OCI-LY7 (cell line): ENCODE measurements at regions not wholly inside any gene's neighbourhood (a gene's known extent, or its start where the extent isn't known, plus 50 kb on each side); places are given as distances from the start of the nearest gene placed in this dataset.

Source experiments
- BruUV-seq: library from RNA; stranded (reverse); fragments of 400-500 nt; replicated peaks from 2 replicates; lab custom pipeline; 2021; lab: Mats Ljungman, UMichigan
- CTCF ChIA-PET: fragments of 300-600 bp; sonication (Branson Sonifier 250); formaldehyde crosslinking; loops from one replicate; lab custom pipeline; 2022; ENCODE audit warnings: antibody characterized with exemption; ENCODE audit not compliant: unreplicated experiment; lab: Charles Lee
- POLR2A ChIA-PET: fragments of 300-600 bp; sonication (Branson Sonifier 250); formaldehyde crosslinking; loops from one replicate; lab custom pipeline; 2022; ENCODE audit warnings: antibody characterized with exemption; lab: Charles Lee
- DNase-seq: peaks from one replicate; pipeline ENCODE4 v3.0.0-alpha.2; 2015; ENCODE audit warnings: low spot score
- H2AFZ ChIP-seq: fragments of 200-600 bp; sonication (generic), shearing (Covaris generic); 2 replicates; pipeline ENCODE4 v1.6.1; 2014; ENCODE audit warnings: mild to moderate bottlenecking, antibody characterized with exemption, low read length, moderate library complexity
- H3K27ac ChIP-seq: fragments of 200-600 bp; sonication (generic); 2 replicates; pipeline ENCODE4 v1.5.1; 2014; ENCODE audit warnings: mixed run types, low read depth, mild to moderate bottlenecking, moderate library complexity, low read length, inconsistent platforms; ENCODE audit not compliant: poor library complexity, severe bottlenecking
- H3K36me3 ChIP-seq: fragments of 200-600 bp; sonication (generic); 2 replicates; pipeline ENCODE4 v1.6.1; 2014; ENCODE audit warnings: mild to moderate bottlenecking, antibody characterized with exemption, low read length, moderate library complexity, mixed read lengths; ENCODE audit not compliant: insufficient read depth
- H3K4me1 ChIP-seq: fragments of 200-600 bp; sonication (generic); 2 replicates; pipeline ENCODE4 v1.5.1; 2014; ENCODE audit warnings: mild to moderate bottlenecking, low read length; ENCODE audit not compliant: insufficient read depth, poor library complexity, severe bottlenecking
- H3K4me2 ChIP-seq: fragments of 200-600 bp; sonication (generic); 2 replicates; pipeline ENCODE4 v1.6.1; 2014; ENCODE audit warnings: mild to moderate bottlenecking, low read length
- H3K4me3 ChIP-seq: fragments of 200-600 bp; sonication (generic); 2 replicates; pipeline ENCODE4 v1.5.1; 2014; ENCODE audit warnings: mild to moderate bottlenecking, low read depth, low read length; ENCODE audit not compliant: poor library complexity, severe bottlenecking
- H3K79me2 ChIP-seq: fragments of 200-600 bp; sonication (generic); 2 replicates; pipeline ENCODE4 v1.6.1; 2016; ENCODE audit warnings: low read depth, mild to moderate bottlenecking, low read length, moderate library complexity, mixed read lengths; ENCODE audit not compliant: insufficient read depth
- H3K9me2 ChIP-seq: fragments of 200-600 bp; sonication (generic); 2 replicates; pipeline ENCODE4 v1.6.1; 2016; ENCODE audit warnings: mild to moderate bottlenecking, low read length, mixed read lengths; ENCODE audit not compliant: insufficient read depth
- H3K9me3 ChIP-seq: fragments of 200-600 bp; sonication (generic); 2 replicates; pipeline ENCODE4 v1.6.1; 2014; ENCODE audit warnings: mild to moderate bottlenecking, mixed run types, low read length, mixed read lengths
- H4K20me1 ChIP-seq: fragments of 200-600 bp; sonication (generic); 2 replicates; pipeline ENCODE4 v1.6.1; 2014; ENCODE audit warnings: mild to moderate bottlenecking, antibody characterized with exemption, low read length, moderate library complexity, mixed read lengths; ENCODE audit not compliant: insufficient read depth
- CTCF ChIP-seq: fragments of 200-600 bp; sonication (generic); conservative IDR thresholded peaks from 2 replicates; pipeline ENCODE4 v1.5.1; 2014; ENCODE audit warnings: mild to moderate bottlenecking, antibody characterized with exemption, low read length, moderate library complexity, mixed read lengths
- EZH2phosphoT487 ChIP-seq: fragments of 200-600 bp; sonication (generic); IDR thresholded peaks from 2 replicates; pipeline ENCODE4 v1.6.1; 2018; ENCODE audit warnings: low read depth, borderline replicate concordance, mild to moderate bottlenecking, mixed run types, antibody characterized with exemption, low read length, moderate library complexity, mixed read lengths
- intact Hi-C: fragments of 100-400 bp; cut with micrococcal nuclease; formaldehyde crosslinking; loops from one replicate; pipeline ENCODE4 v1.10.0; 2022; ENCODE audit not compliant: unreplicated experiment

GRCh38 chr15:68482246-68482645 is 50.3 kb upstream of the ITGA11 start:
- no TSS peak for BruUV-seq

DNA sequence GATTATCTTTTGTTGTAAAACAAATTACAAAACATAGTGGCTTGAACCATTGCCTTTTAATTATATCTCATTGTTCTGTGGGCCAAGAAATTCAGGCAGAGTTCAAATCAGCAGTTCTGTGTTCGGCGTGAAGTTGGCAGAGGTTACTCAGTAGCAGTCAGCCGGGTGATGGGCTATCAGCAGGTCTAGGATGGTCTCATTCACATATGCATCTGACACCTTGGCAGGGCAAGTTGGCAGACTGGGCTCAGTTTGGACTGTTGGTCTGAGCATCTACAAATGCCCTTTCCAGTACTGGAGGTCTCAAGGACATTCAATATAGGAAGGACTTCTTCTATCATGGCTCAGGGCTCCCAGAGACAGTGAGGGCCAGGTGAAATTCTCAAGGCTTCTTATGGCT is 51.2 kb upstream of the ITGA11 start:
- no peaks in the 10 kb centered on the region for H3K36me3 ChIP-seq
- POLR2A ChIA-PET: interaction anchor here (0.7 kb wide), 2 partner anchors 53 to 138 kb away, joined by 3 read pairs; no protein-coding TSS in a partner anchor
- no peak overlapping the region for H3K27ac ChIP-seq
- no peak overlapping the region for H3K4me3 ChIP-seq
- CTCF ChIA-PET: no interaction called here
- no TSS peak for BruUV-seq
- H4K20me1 ChIP-seq: no peaks in the 10 kb centered on the region
- H2AFZ ChIP-seq: no peak overlapping the region
- no peak for DNase-seq
- H3K9me3 ChIP-seq: no peaks in the 10 kb centered on the region
- no peak overlapping the region for H3K4me2 ChIP-seq
- no peaks in the 10 kb centered on the region for H3K9me2 ChIP-seq
- intact Hi-C loops: no loop called here
- no peaks in the 10 kb centered on the region for H3K79me2 ChIP-seq
- TF ChIP-seq EZH2phosphoT487: no peak
- TF ChIP-seq CTCF: no peak
- no peaks in the 10 kb centered on the region for H3K4me1 ChIP-seq

More at GRCh38 chr15:68482246-68482645, 50.3 kb upstream of the ITGA11 start:
- Histone ChIP-seq H3K27ac (no peak overlapping the region), H3K4me1 (no peaks in the 10 kb centered on the region), H3K9me2 (no peaks in the 10 kb centered on the region), H3K4me3 (no peak overlapping the region), H3K9me3 (no peaks in the 10 kb centered on the region), H3K79me2 (no peaks in the 10 kb centered on the region), H3K4me2 (no peak overlapping the region), H4K20me1 (no peaks in the 10 kb centered on the region), H2AFZ (no peak overlapping the region), H3K36me3 (no peaks in the 10 kb centered on the region)
- DNase-seq: no peak
- POLR2A ChIA-PET: interaction anchor here (0.7 kb wide), 1 partner anchor 137 kb away, joined by 3 read pairs; no protein-coding TSS in a partner anchor
- TF ChIP-seq CTCF: no peak
- TF ChIP-seq EZH2phosphoT487: no peak
- CTCF ChIA-PET: no interaction called here
- intact Hi-C loops: no loop called here

DNA sequence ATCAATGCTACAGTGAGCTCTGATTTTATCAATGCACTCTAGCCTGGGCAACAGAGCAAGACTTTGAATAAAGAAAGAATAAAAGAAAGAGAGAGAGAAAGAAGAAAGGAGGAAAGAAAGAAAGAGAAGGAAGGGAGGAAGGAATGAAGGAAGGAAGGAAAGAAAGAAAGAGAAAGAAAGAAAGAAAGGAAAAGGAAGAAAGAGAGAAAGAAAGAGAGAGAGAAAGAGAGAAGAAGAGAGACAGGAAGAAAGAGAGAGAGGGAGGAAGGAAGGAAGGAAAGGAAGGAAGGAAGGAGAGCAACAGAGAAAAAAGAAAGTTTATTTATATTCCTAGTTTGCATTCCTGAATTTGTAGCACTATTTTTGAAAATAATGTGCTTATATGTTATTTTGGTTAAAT is 52.3 kb upstream of the ITGA11 start:
- no peak for DNase-seq
- H4K20me1 ChIP-seq: no peaks in the 10 kb centered on the region
- H3K4me2 ChIP-seq: no peak overlapping the region
- H3K9me3 ChIP-seq: no peaks in the 10 kb centered on the region
- no peak overlapping the region for H3K27ac ChIP-seq
- TF ChIP-seq EZH2phosphoT487 (no peak), CTCF (no peak)
- H3K4me3 ChIP-seq: no peak overlapping the region
- intact Hi-C loops: no loop called here
- no peaks in the 10 kb centered on the region for H3K4me1 ChIP-seq
- ChIA-PET POLR2A (no interaction called here), CTCF (no interaction called here)
- H3K9me2 ChIP-seq: no peaks in the 10 kb centered on the region
- H3K79me2 ChIP-seq: no peaks in the 10 kb centered on the region
- no TSS peak for BruUV-seq
- no peaks in the 10 kb centered on the region for H3K36me3 ChIP-seq
- H2AFZ ChIP-seq: no peak overlapping the region
